ENCODE measurements at regions not wholly inside any gene's neighbourhood (a gene's known extent, or its start where the extent isn't known, plus 50 kb on each side); places are given as distances from the start of the nearest gene placed in this dataset.

GRCh38 chr9:96026655-96027213, 151.2 kb downstream of the ERCC6L2 start:
- Histone ChIP-seq H3K79me2 (ENCODE audit: control insufficient read depth, insufficient read depth, low read length) (no peaks in the 10 kb centered on the region), H3K27me3 (ENCODE audit: control insufficient read depth in 2 of 2, insufficient read depth in 2 of 2, low read length in 2 of 2) (peaks cover 0 to 10% of the 10 kb centered on the region in 2 experiments; a peak in 3 of 5 replicates), H3K9me1 (ENCODE audit: control insufficient read depth, insufficient read depth, low read length) (no peaks in the 10 kb centered on the region), H3K9me3 (replicated peaks; ENCODE audit: control insufficient read depth, insufficient read depth, low read depth, low read length) (no peaks in the 10 kb centered on the region), H3K4me3 (no peak overlapping the region), H3K36me3 (ENCODE audit: control insufficient read depth, insufficient read depth, low read length) (no peaks in the 10 kb centered on the region), H3K27ac (ENCODE audit: extremely low read depth, low read depth, low read length) (no peak overlapping the region), H2AFZ (ENCODE audit: low read depth, low read length) (no peak overlapping the region), H3K9ac (ENCODE audit: insufficient read depth in 1 of 2, low read depth in 2 of 2, low read length in 2 of 2) (no peak overlapping the region), H3K4me2 (ENCODE audit: insufficient read depth, low read length) (no peak overlapping the region), H4K20me1 (replicated peaks; ENCODE audit: control insufficient read depth, insufficient read depth, low read length) (no peaks in the 10 kb centered on the region), H3K4me1 (replicated peaks in 1 of 2; ENCODE audit: control insufficient read depth in 2 of 2, insufficient read depth in 2 of 2, low read length in 2 of 2) (peaks cover 9 to 25% of the 10 kb centered on the region in 2 experiments; a peak in 4 of 5 replicates)
- in situ Hi-C loops (cut with MboI): no loop called here
- FAIRE-seq (peak; percentile 67), DNase-seq (ENCODE audit: extremely low read depth in 1 of 4, low spot score in 3 of 4) (no peak), ATAC-seq (no peak)
- CTCF ChIA-PET (ENCODE audit: low intra/inter-chr PET ratio): no interaction called here
- TF ChIP-seq ZNF561 (CRISPR knock-in tag; conservative IDR thresholded peaks at IDR 0.05): no peak
- TF ChIP-seq TSC22D4 (tag; IDR thresholded peaks at IDR 0.05): 0 out of 2 replicates have a peak, but pooled peaks have one; percentile 35
- no peak for TF ChIP-seq GABPB2 (CRISPR knock-in tag; conservative IDR thresholded peaks at IDR 0.05)
- 78% methylated on average over 3 of the region's 5 CpGs for WGBS (ENCODE audit: insufficient coverage, low coverage, missing lambda C conversion rate)
- intact Hi-C loops (cut with micrococcal nuclease): no loop called here
- no TSS peak for BruUV-seq (replicated peaks)
- POLR2A ChIA-PET: interaction anchor here (0.5 kb wide), 1 partner anchor 124 kb away, joined by 3 read pairs; no protein-coding TSS in a partner anchor

GRCh38 chr9:96025995-96026602, 150.6 kb downstream of the ERCC6L2 start:
- in situ Hi-C loops (cut with MboI): no loop called here
- no peak overlapping the region for H3K9ac ChIP-seq (ENCODE audit: insufficient read depth in 1 of 2, low read depth in 2 of 2, low read length in 2 of 2)
- CTCF ChIA-PET (ENCODE audit: low intra/inter-chr PET ratio): no interaction called here
- H3K9me3 ChIP-seq (replicated peaks; ENCODE audit: control insufficient read depth, insufficient read depth, low read depth, low read length): no peaks in the 10 kb centered on the region
- no peaks in the 10 kb centered on the region for H3K9me1 ChIP-seq (ENCODE audit: control insufficient read depth, insufficient read depth, low read length)
- 52% methylated on average over 21 of the region's 36 CpGs for WGBS (ENCODE audit: insufficient coverage, low coverage, missing lambda C conversion rate)
- peaks cover 9 to 25% of the 10 kb centered on the region in 2 experiments; a peak in 4 of 5 replicates for H3K4me1 ChIP-seq (replicated peaks in 1 of 2; ENCODE audit: control insufficient read depth in 2 of 2, insufficient read depth in 2 of 2, low read length in 2 of 2)
- no peak overlapping the region for H3K4me3 ChIP-seq
- H3K4me2 ChIP-seq (ENCODE audit: insufficient read depth, low read length): no peak overlapping the region
- ATAC-seq: peak; percentile 69
- H4K20me1 ChIP-seq (replicated peaks; ENCODE audit: control insufficient read depth, insufficient read depth, low read length): no peaks in the 10 kb centered on the region
- no peak overlapping the region for H2AFZ ChIP-seq (ENCODE audit: low read depth, low read length)
- no peak overlapping the region for H3K27ac ChIP-seq (ENCODE audit: extremely low read depth, low read depth, low read length)
- intact Hi-C loops (cut with micrococcal nuclease): no loop called here
- 0 out of 5 replicates have a peak, but pooled peaks cover 0 to 5% of the 10 kb centered on the region in 2 experiments for H3K27me3 ChIP-seq (ENCODE audit: control insufficient read depth in 2 of 2, insufficient read depth in 2 of 2, low read length in 2 of 2)
- BruUV-seq (replicated peaks): no TSS peak
- no peaks in the 10 kb centered on the region for H3K79me2 ChIP-seq (ENCODE audit: control insufficient read depth, insufficient read depth, low read length)
- no peak for FAIRE-seq
- peak; percentile 32 to 60 (median 56) for DNase-seq (ENCODE audit: extremely low read depth in 1 of 4, low spot score in 3 of 4)
- H3K36me3 ChIP-seq (ENCODE audit: control insufficient read depth, insufficient read depth, low read length): no peaks in the 10 kb centered on the region
- POLR2A ChIA-PET: interaction anchor here (0.5 to 0.8 kb wide), 4 partner anchors 12 to 387 kb away, joined by 3 to 5 read pairs (median 3); no protein-coding TSS in a partner anchor
- TF ChIP-seq, protein P1, sequence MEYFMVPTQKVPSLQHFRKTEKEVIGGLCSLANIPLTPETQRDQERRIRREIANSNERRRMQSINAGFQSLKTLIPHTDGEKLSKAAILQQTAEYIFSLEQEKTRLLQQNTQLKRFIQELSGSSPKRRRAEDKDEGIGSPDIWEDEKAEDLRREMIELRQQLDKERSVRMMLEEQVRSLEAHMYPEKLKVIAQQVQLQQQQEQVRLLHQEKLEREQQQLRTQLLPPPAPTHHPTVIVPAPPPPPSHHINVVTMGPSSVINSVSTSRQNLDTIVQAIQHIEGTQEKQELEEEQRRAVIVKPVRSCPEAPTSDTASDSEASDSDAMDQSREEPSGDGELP (CRISPR knock-in tag; IDR thresholded peaks at IDR 0.05; ENCODE audit: borderline replicate concordance): peak; percentile 14; the same call in 1 of the 2 replicates
- TF ChIP-seq CEBPB (tag; IDR thresholded peaks at IDR 0.05) (no peak), RAD21 (CRISPR knock-in tag; conservative IDR thresholded peaks at IDR 0.05 in 1 of 2, IDR thresholded peaks at IDR 0.05 in 1 of 2) (peak in 1 of 2 experiments; percentile 44; a peak in 2 of 4 replicates), TCF3 (CRISPR knock-in tag; IDR thresholded peaks at IDR 0.05) (no peak), ADNP (tag; IDR thresholded peaks at IDR 0.05) (no peak), NCOR1 (IDR thresholded peaks at IDR 0.05) (no peak), FOXP1 (CRISPR knock-in tag; IDR thresholded peaks at IDR 0.05) (no peak), SLC30A9 (CRISPR knock-in tag; IDR thresholded peaks at IDR 0.05) (no peak), RBM17 (IDR thresholded peaks at IDR 0.05; ENCODE audit: borderline replicate concordance, low read depth, low read length) (no peak)
- TF ChIP-seq, protein P2, sequence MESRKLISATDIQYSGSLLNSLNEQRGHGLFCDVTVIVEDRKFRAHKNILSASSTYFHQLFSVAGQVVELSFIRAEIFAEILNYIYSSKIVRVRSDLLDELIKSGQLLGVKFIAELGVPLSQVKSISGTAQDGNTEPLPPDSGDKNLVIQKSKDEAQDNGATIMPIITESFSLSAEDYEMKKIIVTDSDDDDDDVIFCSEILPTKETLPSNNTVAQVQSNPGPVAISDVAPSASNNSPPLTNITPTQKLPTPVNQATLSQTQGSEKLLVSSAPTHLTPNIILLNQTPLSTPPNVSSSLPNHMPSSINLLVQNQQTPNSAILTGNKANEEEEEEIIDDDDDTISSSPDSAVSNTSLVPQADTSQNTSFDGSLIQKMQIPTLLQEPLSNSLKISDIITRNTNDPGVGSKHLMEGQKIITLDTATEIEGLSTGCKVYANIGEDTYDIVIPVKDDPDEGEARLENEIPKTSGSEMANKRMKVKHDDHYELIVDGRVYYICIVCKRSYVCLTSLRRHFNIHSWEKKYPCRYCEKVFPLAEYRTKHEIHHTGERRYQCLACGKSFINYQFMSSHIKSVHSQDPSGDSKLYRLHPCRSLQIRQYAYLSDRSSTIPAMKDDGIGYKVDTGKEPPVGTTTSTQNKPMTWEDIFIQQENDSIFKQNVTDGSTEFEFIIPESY (CRISPR knock-in tag; IDR thresholded peaks at IDR 0.05): peak; percentile 98
